ENCODE measurements at regions not wholly inside any gene's neighbourhood (a gene's known extent, or its start where the extent isn't known, plus 50 kb on each side); places are given as distances from the start of the nearest gene placed in this dataset.

DNA sequence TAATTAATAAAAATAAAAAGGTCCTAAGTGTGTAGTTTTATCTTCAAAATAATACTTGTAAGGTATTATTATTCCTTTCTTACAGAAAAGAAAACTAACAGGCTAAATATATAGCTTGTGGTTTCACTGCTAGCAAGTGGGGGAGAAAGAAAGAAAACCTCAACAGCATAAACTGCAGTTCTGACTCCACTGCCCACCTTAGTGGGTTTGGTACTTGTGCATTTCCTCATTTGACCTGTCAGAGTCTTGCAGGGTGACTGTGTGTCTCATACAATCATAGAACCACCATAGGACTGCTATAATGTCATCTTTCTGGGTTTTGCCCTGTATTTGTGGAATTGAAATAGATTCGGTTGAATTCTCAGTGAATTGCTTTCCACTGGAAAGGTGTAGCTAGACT, 94.7 kb upstream of the PUDP start:
- in situ Hi-C loops (cut with HindIII; ENCODE audit: low sequenced_read_pairs): no loop called here
- TF ChIP-seq CTCF (IDR thresholded peaks at IDR 0.05; ENCODE audit: low read depth, low read length, missing control alignments): no peak

GRCh38 chrX:7240929-7241328, 93.0 kb upstream of the PUDP start:
- no peak overlapping the region for H3K4me3 ChIP-seq (ENCODE audit: low read depth, low read length)
- DNase-seq (ENCODE audit: low read depth): no peak
- in situ Hi-C loops (cut with HindIII; ENCODE audit: low sequenced_read_pairs): no loop called here
- TF ChIP-seq CTCF (IDR thresholded peaks at IDR 0.05; ENCODE audit: low read depth, low read length, missing control alignments): no peak

More for the DNA sequence above, 94.7 kb upstream of the PUDP start:
- H3K4me3 ChIP-seq (ENCODE audit: low read depth, low read length): no peak overlapping the region
- DNase-seq (ENCODE audit: low read depth): no peak

- no peak for DNase-seq (ENCODE audit: low read depth)
- in situ Hi-C loops (cut with HindIII; ENCODE audit: low sequenced_read_pairs): no loop called here
- TF ChIP-seq CTCF (IDR thresholded peaks at IDR 0.05; ENCODE audit: low read depth, low read length, missing control alignments): no peak
- H3K4me3 ChIP-seq (ENCODE audit: low read depth, low read length): no peak overlapping the region
These were observed 87.1 kb upstream of the PUDP start for GRCh38 chrX:7235071-7235470.

DNA sequence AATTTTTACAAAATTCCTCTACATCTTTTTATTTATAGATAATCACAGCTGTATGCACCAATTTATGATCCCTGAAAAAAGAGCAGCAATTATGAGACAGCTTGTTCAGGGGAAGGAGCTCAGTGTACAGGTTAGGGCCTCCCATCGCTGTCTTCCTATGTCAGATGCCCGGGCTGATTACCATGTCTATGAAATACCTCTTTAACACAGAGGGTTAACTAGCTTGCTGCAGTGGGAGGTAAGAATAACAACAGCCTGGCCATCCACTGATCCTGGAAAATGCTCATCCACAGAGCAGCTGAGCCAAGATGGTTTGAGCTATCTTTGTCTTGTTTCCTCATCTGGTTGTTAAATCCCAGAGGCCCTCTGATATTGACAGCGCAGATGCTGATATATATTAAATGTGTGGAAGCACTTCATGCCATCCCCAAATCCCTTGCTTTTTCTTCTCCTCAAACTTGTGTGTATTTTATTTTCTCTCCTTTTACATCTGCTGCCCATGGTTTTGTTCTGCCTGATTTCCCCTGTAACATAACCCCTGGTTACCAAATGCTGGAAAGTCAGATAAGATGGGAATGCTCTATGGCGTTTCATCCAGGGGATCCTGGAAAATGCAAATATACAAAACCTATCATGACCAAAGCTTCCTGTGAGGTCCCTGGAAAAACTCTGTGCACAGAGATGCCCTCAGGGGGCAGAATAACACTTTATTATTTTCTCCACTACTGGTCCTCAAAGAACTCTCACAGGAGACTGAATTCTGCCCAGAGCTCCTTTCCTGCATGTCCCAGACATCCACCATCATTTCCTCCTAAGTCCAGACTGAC, 85.8 kb upstream of the PUDP start:
- DNase-seq (ENCODE audit: low read depth): no peak
- in situ Hi-C loops (cut with HindIII; ENCODE audit: low sequenced_read_pairs): no loop called here
- no peak overlapping the region for H3K4me3 ChIP-seq (ENCODE audit: low read depth, low read length)
- no peak for TF ChIP-seq CTCF (IDR thresholded peaks at IDR 0.05; ENCODE audit: low read depth, low read length, missing control alignments)

GRCh38 chrX:7228226-7228625, 80.3 kb upstream of the PUDP start:
- in situ Hi-C loops (cut with HindIII; ENCODE audit: low sequenced_read_pairs): no loop called here
- no peak overlapping the region for H3K4me3 ChIP-seq (ENCODE audit: low read depth, low read length)
- no peak for DNase-seq (ENCODE audit: low read depth)
- no peak for TF ChIP-seq CTCF (IDR thresholded peaks at IDR 0.05; ENCODE audit: low read depth, low read length, missing control alignments)

GRCh38 chrX:7225338-7225737, 77.4 kb upstream of the PUDP start:
- no peak overlapping the region for H3K4me3 ChIP-seq (ENCODE audit: low read depth, low read length)
- in situ Hi-C loops (cut with HindIII; ENCODE audit: low sequenced_read_pairs): no loop called here
- no peak for DNase-seq (ENCODE audit: low read depth)
- TF ChIP-seq CTCF (IDR thresholded peaks at IDR 0.05; ENCODE audit: low read depth, low read length, missing control alignments): no peak
